ENCODE measurements at regions not wholly inside any gene's neighbourhood (a gene's known extent, or its start where the extent isn't known, plus 50 kb on each side); places are given as distances from the start of the nearest gene placed in this dataset.

DNA sequence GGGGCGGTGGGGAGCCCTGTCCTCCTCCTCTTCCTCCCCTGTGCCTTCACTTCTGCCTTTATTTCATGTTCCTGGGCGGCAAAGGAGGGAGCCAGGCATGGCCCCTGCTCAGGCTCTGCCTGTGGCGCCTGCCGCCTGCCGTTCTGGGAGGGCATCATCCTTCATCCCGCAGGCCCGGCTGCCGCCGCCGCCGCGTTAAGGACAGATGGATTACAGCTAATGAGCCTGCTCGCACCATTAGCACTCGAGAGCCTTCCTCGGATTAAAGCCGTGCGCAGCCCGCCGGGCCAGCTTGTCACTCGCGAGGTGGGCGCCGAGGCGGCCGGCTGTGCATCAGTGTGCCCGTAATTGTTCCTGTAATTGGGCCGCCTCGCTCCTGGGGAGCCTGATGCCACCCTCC is 127.7 kb upstream of the GSE1 start:
- TF ChIP-seq, protein P1, sequence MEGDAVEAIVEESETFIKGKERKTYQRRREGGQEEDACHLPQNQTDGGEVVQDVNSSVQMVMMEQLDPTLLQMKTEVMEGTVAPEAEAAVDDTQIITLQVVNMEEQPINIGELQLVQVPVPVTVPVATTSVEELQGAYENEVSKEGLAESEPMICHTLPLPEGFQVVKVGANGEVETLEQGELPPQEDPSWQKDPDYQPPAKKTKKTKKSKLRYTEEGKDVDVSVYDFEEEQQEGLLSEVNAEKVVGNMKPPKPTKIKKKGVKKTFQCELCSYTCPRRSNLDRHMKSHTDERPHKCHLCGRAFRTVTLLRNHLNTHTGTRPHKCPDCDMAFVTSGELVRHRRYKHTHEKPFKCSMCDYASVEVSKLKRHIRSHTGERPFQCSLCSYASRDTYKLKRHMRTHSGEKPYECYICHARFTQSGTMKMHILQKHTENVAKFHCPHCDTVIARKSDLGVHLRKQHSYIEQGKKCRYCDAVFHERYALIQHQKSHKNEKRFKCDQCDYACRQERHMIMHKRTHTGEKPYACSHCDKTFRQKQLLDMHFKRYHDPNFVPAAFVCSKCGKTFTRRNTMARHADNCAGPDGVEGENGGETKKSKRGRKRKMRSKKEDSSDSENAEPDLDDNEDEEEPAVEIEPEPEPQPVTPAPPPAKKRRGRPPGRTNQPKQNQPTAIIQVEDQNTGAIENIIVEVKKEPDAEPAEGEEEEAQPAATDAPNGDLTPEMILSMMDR (optimal IDR thresholded peaks at IDR 0.05 in 1 of 3, IDR thresholded peaks at IDR 0.05 in 1 of 3, conservative IDR thresholded peaks at IDR 0.05 in 1 of 3; ENCODE audit: extremely low read depth in 1 of 3, insufficient read depth in 2 of 3, low read length in 3 of 3), result no peak
- no peak for TF ChIP-seq EZH2 (IDR thresholded peaks at IDR 0.05; ENCODE audit: low read length)
